ENCODE measurements at regions not wholly inside any gene's neighbourhood (a gene's known extent, or its start where the extent isn't known, plus 50 kb on each side); places are given as distances from the start of the nearest gene placed in this dataset.

DNA sequence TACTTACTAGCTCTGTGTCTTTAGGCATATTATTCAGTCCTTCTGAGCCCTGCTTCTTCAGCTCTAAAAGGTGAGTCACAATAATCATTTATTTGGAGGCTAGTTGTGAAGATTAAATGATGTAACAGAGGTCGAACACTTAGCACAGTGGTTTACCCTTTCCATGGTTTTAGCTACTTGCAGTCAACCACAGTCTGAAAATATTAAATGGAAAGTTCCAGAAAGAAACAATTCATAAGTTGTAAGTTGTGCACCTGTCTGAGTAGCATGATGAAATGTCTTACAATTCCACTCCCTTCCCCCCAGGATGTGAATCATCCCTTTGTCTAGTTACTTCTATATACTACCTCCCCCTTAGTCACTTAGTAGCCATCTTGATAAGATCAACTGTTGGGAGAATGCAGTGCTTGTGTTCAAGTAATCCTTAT, 217.6 kb upstream of the THUMPD2 start:
- TF ChIP-seq, protein P1, sequence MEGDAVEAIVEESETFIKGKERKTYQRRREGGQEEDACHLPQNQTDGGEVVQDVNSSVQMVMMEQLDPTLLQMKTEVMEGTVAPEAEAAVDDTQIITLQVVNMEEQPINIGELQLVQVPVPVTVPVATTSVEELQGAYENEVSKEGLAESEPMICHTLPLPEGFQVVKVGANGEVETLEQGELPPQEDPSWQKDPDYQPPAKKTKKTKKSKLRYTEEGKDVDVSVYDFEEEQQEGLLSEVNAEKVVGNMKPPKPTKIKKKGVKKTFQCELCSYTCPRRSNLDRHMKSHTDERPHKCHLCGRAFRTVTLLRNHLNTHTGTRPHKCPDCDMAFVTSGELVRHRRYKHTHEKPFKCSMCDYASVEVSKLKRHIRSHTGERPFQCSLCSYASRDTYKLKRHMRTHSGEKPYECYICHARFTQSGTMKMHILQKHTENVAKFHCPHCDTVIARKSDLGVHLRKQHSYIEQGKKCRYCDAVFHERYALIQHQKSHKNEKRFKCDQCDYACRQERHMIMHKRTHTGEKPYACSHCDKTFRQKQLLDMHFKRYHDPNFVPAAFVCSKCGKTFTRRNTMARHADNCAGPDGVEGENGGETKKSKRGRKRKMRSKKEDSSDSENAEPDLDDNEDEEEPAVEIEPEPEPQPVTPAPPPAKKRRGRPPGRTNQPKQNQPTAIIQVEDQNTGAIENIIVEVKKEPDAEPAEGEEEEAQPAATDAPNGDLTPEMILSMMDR (IDR thresholded peaks at IDR 0.05), result no peak
- TF ChIP-seq EP300 (IDR thresholded peaks at IDR 0.05), result no peak
